MCF 10A (cell line): ENCODE measurements at regions not wholly inside any gene's neighbourhood (a gene's known extent, or its start where the extent isn't known, plus 50 kb on each side); places are given as distances from the start of the nearest gene placed in this dataset.

ENCODE experiments used
- BruUV-seq: library from RNA; stranded (reverse); fragments of 400-500 nt; replicated peaks from 2 replicates; lab custom pipeline; 2021; lab: Mats Ljungman, UMichigan
- CTCF ChIA-PET: fragments of 300-600 bp; sonication (Branson Sonifier 250); formaldehyde crosslinking; extraction: SDS; loops from one replicate; lab custom pipeline; 2021; ENCODE audit warnings: antibody characterized with exemption, inconsistent platforms; lab: Yijun Ruan, JAX
- POLR2A ChIA-PET: fragments of 300-600, 350-650 bp; sonication (Branson Sonifier 250); formaldehyde crosslinking; extraction: SDS; loops from one replicate; lab custom pipeline; 2020; ENCODE audit warnings: antibody characterized with exemption, inconsistent platforms; lab: Yijun Ruan, JAX
- DNase-seq: peaks from one replicate; pipeline ENCODE4 v3.0.0-alpha.2; 2018; ENCODE audit not compliant: unreplicated experiment
- H3K27ac Mint-ChIP-seq: one replicate; pipeline ENCODE4 v1.8.0; 2022; ENCODE audit warnings: mild to moderate bottlenecking, low read depth, mixed read lengths; ENCODE audit not compliant: unreplicated experiment
- H3K27me3 Mint-ChIP-seq: one replicate; pipeline ENCODE4 v1.8.0; 2022; ENCODE audit warnings: mixed read lengths; ENCODE audit not compliant: insufficient read depth, unreplicated experiment
- H3K36me3 Mint-ChIP-seq: one replicate; pipeline ENCODE4 v1.8.0; 2022; ENCODE audit warnings: mild to moderate bottlenecking, moderate library complexity, mixed read lengths; ENCODE audit not compliant: insufficient read depth, unreplicated experiment
- H3K4me1 Mint-ChIP-seq: one replicate; pipeline ENCODE4 v1.8.0; 2022; ENCODE audit warnings: mixed read lengths; ENCODE audit not compliant: insufficient read depth, unreplicated experiment
- H3K4me3 Mint-ChIP-seq: one replicate; pipeline ENCODE4 v1.8.0; 2022; ENCODE audit warnings: mild to moderate bottlenecking, moderate library complexity, mixed read lengths; ENCODE audit not compliant: unreplicated experiment
- H3K9me3 Mint-ChIP-seq: one replicate; pipeline ENCODE4 v1.8.0; 2022; ENCODE audit warnings: mixed read lengths; ENCODE audit not compliant: unreplicated experiment
- CTCF ChIP-seq: fragments of 200-600 bp; IDR thresholded peaks from one replicate; pipeline ENCODE4 v1.8.0; 2022; ENCODE audit warnings: antibody characterized with exemption, mild to moderate bottlenecking; ENCODE audit not compliant: unreplicated experiment
- intact Hi-C: fragments of 100-400 bp; cut with micrococcal nuclease; formaldehyde crosslinking; loops from 2 replicates; pipeline ENCODE4 v1.14.1; 2022

DNA sequence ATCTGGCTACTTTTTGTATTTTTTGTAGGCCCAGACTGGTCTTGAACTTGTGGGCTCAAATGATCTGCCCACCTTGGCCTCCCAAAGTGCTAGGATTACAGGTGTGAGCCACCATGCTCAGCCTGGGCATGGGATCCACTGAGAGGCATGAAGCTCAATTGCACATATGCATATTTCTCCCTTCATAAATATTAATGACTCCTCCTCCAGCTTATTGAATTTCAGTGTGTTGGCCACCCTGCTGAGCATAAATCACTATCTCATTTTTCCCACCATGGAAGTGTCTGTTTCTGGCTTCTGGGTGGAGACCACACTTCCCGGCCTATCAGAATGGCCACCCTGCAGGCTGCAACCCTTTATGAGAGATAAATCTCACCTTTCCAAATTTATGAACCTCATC is 53.6 kb upstream of the KIF16B start:
- Mint-ChIP-seq H3K27ac (no peak overlapping the region), H3K36me3 (no peaks in the 10 kb centered on the region), H3K27me3 (no peaks in the 10 kb centered on the region), H3K4me3 (no peak overlapping the region), H3K4me1 (no peaks in the 10 kb centered on the region), H3K9me3 (no peaks in the 10 kb centered on the region)
- ChIA-PET POLR2A (interaction anchor here (0.7 kb wide), 1 partner anchor 63 kb away, joined by 3 read pairs; no protein-coding TSS in a partner anchor), CTCF (interaction anchor here (0.8 to 1.7 kb wide), 2 partner anchors 109 to 134 kb away, joined by 3 to 5 read pairs; no protein-coding TSS in a partner anchor)
- TF ChIP-seq CTCF, result no peak
- BruUV-seq, result no TSS peak
- intact Hi-C loops, result no loop called here
- DNase-seq, result no peak

DNA sequence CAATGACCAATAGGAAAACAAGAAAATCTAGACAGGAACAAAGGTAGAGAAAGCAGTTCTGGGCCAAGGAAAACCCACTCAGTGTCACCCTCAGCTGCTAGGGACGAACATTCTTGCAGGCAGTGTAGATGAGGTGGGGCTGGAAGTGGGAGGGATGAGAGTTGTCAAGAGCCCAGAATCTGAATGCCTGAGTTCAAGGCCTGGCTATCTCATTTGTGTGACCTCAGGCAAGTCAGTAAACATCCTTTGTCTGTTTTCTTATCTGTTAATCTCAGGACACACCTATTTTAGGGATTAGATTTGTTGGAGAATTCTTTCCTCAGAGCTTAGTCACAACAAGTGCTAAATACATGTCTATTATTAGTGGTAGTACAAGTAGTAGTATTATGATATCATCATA is 50.9 kb upstream of the KIF16B start:
- Mint-ChIP-seq H3K4me3 (no peak overlapping the region), H3K36me3 (no peaks in the 10 kb centered on the region), H3K4me1 (no peaks in the 10 kb centered on the region), H3K9me3 (no peaks in the 10 kb centered on the region), H3K27me3 (no peaks in the 10 kb centered on the region), H3K27ac (no peak overlapping the region)
- TF ChIP-seq CTCF, result no peak
- ChIA-PET CTCF (interaction anchor here (0.7 kb wide), 1 partner anchor 136 kb away, joined by 3 read pairs; no protein-coding TSS in a partner anchor), POLR2A (interaction anchor here (1.0 to 1.5 kb wide), 3 partner anchors 9 to 49 kb away, joined by 4 to 5 read pairs (median 5); no protein-coding TSS in a partner anchor)
- intact Hi-C loops, result no loop called here
- no peak for DNase-seq
- BruUV-seq, result no TSS peak
